OCI-LY3 (cell line): ENCODE measurements at regions not wholly inside any gene's neighbourhood (a gene's known extent, or its start where the extent isn't known, plus 50 kb on each side); places are given as distances from the start of the nearest gene placed in this dataset.

Experiments used
- H2AFZ ChIP-seq: fragments of 200-600, 300-600 bp; shearing (Covaris generic); 2 replicates; pipeline ENCODE4 v1.6.0; 2014; ENCODE audit warnings: antibody characterized with exemption, low read depth, low read length
- H3K27ac ChIP-seq: fragments of 200-600, 300-600 bp; sonication (generic); 2 replicates; pipeline ENCODE4 v1.5.1; 2014; ENCODE audit warnings: mild to moderate bottlenecking, low read length, moderate library complexity, mixed read lengths
- H3K27me3 ChIP-seq: fragments of 200-600, 300-600 bp; sonication (generic); 2 replicates; pipeline ENCODE4 v1.6.1; 2014; ENCODE audit warnings: low read depth, low read length, mixed read lengths
- H3K36me3 ChIP-seq: fragments of 200-600, 300-600 bp; sonication (generic); replicated peaks from 2 replicates; pipeline ENCODE3; 2014; ENCODE audit warnings: low read depth, low read length, mixed read lengths
- H3K4me1 ChIP-seq: fragments of 300-600, 200-600 bp; sonication (generic); 2 replicates; pipeline ENCODE4 v1.6.1; 2014; ENCODE audit warnings: low read length, mixed read lengths
- H3K4me2 ChIP-seq: fragments of 200-600, 300-600 bp; sonication (generic); 2 replicates; pipeline ENCODE4 v1.6.1; 2014; ENCODE audit warnings: low read length, mixed read lengths
- H3K4me3 ChIP-seq: fragments of 300-600, 200-600 bp; sonication (generic); 2 replicates; pipeline ENCODE4 v1.5.1; 2014; ENCODE audit warnings: antibody characterized with exemption, mild to moderate bottlenecking, low read length, moderate library complexity
- H3K79me2 ChIP-seq: fragments of 300-600, 200-600 bp; shearing (Covaris generic); 2 replicates; pipeline ENCODE4 v1.6.1; 2014; ENCODE audit warnings: mild to moderate bottlenecking, low read length, mixed read lengths
- H3K9ac ChIP-seq: fragments of 300-600, 200-600 bp; shearing (Covaris generic); 2 replicates; pipeline ENCODE4 v1.6.0; 2014; ENCODE audit warnings: mild to moderate bottlenecking, low read length, moderate library complexity
- H3K9me3 ChIP-seq: fragments of 200-600, 300-600 bp; shearing (Covaris generic); 2 replicates; pipeline ENCODE4 v1.6.1; 2014; ENCODE audit warnings: low read length, mixed read lengths; ENCODE audit not compliant: insufficient read depth
- H4K20me1 ChIP-seq: fragments of 200-600, 300-600 bp; sonication (generic); 2 replicates; pipeline ENCODE4 v1.6.1; 2016; ENCODE audit warnings: low read length, mixed read lengths; ENCODE audit not compliant: insufficient read depth
- CTCF ChIP-seq: fragments of 200-600, 300-600 bp; sonication (generic); IDR thresholded peaks from 2 replicates; pipeline ENCODE4 v1.5.1; 2014; ENCODE audit warnings: antibody characterized with exemption, low read length, low read depth
- EZH2phosphoT487 ChIP-seq: fragments of 200-600 bp; shearing (Covaris generic); IDR thresholded peaks from 2 replicates; pipeline ENCODE4 v1.6.1; 2018; ENCODE audit warnings: antibody characterized with exemption, mixed run types, low read depth

- no peaks in the 10 kb centered on the region for H3K36me3 ChIP-seq
These were observed 586.4 kb downstream of the AACS start for GRCh38 chr12:125651625-125652024.

GRCh38 chr12:125652681-125653080 lies 587.4 kb downstream of the AACS start:
- H3K4me3 ChIP-seq, result no peak overlapping the region
- H3K79me2 ChIP-seq, result no peaks in the 10 kb centered on the region
- no peak for TF ChIP-seq CTCF
- no peak for TF ChIP-seq EZH2phosphoT487
- no peaks in the 10 kb centered on the region for H3K9me3 ChIP-seq
- no peak overlapping the region for H3K9ac ChIP-seq
- no peak overlapping the region for H3K27ac ChIP-seq
- H4K20me1 ChIP-seq, result no peaks in the 10 kb centered on the region
- H2AFZ ChIP-seq, result no peak overlapping the region
- no peaks in the 10 kb centered on the region for H3K36me3 ChIP-seq
- no peak overlapping the region for H3K4me2 ChIP-seq
- H3K4me1 ChIP-seq, result no peaks in the 10 kb centered on the region
- no peaks in the 10 kb centered on the region for H3K27me3 ChIP-seq

More at GRCh38 chr12:125651625-125652024, 586.4 kb downstream of the AACS start:
- Histone ChIP-seq H3K4me1 (peaks cover under 1% of the 10 kb centered on the region; the same call in 1 of the 2 replicates), H3K27me3 (no peaks in the 10 kb centered on the region), H3K4me3 (no peak overlapping the region), H3K27ac (no peak overlapping the region), H4K20me1 (no peaks in the 10 kb centered on the region), H3K9ac (no peak overlapping the region), H3K4me2 (no peak overlapping the region), H3K79me2 (no peaks in the 10 kb centered on the region), H2AFZ (no peak overlapping the region), H3K9me3 (no peaks in the 10 kb centered on the region)
- no peak for TF ChIP-seq CTCF

- Histone ChIP-seq H3K4me1 (no peaks in the 10 kb centered on the region), H3K4me2 (no peak overlapping the region), H3K36me3 (no peaks in the 10 kb centered on the region), H4K20me1 (no peaks in the 10 kb centered on the region), H3K27me3 (no peaks in the 10 kb centered on the region), H3K79me2 (no peaks in the 10 kb centered on the region), H3K9me3 (no peaks in the 10 kb centered on the region), H3K4me3 (no peak overlapping the region), H3K27ac (no peak overlapping the region), H3K9ac (no peak overlapping the region), H2AFZ (no peak overlapping the region)
- TF ChIP-seq CTCF (no peak), EZH2phosphoT487 (no peak)
These were observed 592.4 kb downstream of the AACS start for GRCh38 chr12:125657681-125658080.

- no peaks in the 10 kb centered on the region for H3K4me1 ChIP-seq
- no peaks in the 10 kb centered on the region for H3K79me2 ChIP-seq
- H3K4me2 ChIP-seq, result no peak overlapping the region
- H3K27ac ChIP-seq, result no peak overlapping the region
- no peaks in the 10 kb centered on the region for H4K20me1 ChIP-seq
- TF ChIP-seq CTCF (no peak), EZH2phosphoT487 (no peak)
- H3K9ac ChIP-seq, result no peak overlapping the region
- no peaks in the 10 kb centered on the region for H3K9me3 ChIP-seq
- no peak overlapping the region for H3K4me3 ChIP-seq
- no peak overlapping the region for H2AFZ ChIP-seq
- no peaks in the 10 kb centered on the region for H3K36me3 ChIP-seq
- no peaks in the 10 kb centered on the region for H3K27me3 ChIP-seq
These were observed 609.5 kb downstream of the AACS start for GRCh38 chr12:125674554-125675338.
